DMS114 treated with DMSO at 0.1 percent for 48 hours (cell line): ENCODE measurements at regions not wholly inside any gene's neighbourhood (a gene's known extent, or its start where the extent isn't known, plus 50 kb on each side); places are given as distances from the start of the nearest gene placed in this dataset.

Source experiments
- DNase-seq: peaks from one replicate; lab custom pipeline; 2025; ENCODE audit not compliant: unreplicated experiment; lab: John Stamatoyannopoulos, UW

GRCh38 chr6:4563156-4563555 is 213.0 kb upstream of the CDYL start:
- DNase-seq: no peak

DNA sequence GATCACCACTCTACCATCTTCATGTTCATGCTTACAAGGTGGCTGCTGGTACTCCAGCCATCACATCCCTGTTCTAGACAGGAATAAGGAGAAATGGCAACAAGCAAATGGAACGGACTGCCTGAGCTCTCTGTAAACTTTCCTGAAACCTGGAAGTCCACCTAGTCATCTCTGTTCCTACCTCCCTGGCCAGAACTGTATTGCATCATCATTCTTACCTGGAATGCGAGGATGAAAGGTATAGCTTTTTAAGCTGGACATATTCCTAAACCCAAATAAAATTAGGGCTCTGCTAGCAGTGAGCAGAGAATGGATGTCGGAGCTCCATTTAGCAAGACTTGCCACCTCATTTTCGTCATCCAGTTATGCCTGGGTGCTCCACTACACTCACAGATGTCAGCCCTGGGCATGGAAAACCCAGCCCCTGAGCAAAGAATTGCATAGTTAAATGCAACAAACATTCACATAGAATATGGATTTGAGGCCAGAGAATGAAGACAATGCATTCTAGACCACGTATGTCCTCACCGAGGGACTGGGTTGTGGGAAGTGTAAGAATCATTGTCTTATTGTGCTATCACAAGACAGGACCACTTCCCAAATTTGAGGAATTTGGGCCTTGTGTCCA is 214.3 kb upstream of the CDYL start:
- no peak for DNase-seq

DNA sequence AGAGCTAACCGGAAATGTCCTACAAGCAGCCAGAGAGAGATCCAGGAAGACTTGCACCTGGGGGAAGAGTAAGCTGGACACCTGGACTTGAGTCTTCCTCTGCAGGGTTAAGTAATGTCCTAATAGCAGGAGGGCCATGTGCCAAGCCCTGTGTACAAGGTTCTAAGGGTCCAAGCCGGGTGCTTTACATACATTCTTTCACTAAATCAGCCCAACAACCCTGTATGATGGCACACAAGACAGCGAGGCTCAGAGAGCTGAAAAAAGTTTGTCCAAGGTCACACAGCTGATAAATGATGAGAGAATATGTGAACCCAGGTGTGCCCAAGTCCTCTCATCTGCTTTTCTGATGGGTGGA is 215.1 kb upstream of the CDYL start:
- no peak for DNase-seq

DNA sequence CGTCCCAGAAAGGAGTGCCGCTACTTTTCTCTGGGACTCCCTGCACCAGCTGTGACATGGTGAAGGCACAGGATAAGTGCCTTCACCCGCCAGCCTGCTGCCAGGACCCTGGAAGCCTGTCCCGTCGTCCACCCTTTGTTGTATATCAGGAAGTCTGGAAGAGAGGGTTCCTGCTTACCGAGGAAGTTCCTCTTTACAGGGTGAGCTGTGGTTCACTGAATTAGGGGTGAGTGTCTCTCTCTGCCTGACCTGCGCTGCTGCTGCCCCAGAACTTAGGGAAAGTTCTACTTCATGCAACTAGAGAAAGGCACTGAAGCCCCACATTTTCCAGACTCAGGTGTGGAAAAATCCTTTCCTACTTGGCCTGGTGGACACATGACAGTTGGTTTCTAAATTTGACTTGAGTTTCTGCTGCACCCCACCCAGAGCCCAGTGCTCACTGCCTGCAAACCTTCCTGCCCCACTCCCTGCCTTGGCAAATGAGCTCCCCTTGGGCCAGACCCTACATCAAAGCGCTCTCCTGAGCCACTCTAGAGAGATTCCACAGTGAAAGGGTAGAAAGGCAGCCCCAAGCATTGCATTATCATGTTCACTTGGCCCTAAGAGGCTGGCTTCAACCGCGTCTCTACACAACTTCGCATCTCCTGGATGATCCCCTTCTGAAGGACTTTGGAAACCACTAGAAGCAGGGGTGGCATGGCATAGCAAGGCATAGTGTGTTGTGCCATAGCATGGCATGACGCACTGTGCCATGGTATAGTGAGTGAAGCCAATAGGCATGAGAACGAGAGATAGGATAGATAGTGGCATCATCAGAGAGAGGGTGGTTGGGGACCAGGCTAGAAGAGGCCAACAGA is 215.8 kb upstream of the CDYL start:
- no peak for DNase-seq

GRCh38 chr6:4559281-4559875 is 216.8 kb upstream of the CDYL start:
- no peak for DNase-seq

DNA sequence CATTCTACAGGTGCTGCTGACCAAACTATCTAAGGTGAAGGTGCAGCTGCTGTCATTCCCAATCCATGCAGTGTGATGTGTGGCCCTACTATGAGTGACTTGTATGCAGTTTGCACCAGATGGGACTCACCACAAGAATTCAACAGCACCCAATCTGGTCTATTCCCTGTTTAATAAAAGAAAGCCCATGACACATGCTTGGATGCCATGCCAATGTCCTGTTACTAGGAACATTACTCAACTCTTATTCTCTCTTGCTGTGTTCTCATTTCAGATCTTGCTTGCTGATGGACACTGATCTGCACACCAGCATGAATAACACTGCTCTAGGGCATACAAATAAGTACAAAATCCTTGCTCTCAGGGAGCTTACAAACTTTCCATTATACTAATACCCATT is 221.6 kb upstream of the CDYL start:
- no peak for DNase-seq

GRCh38 chr6:4553387-4553786 is 222.8 kb upstream of the CDYL start:
- no peak for DNase-seq

DNA sequence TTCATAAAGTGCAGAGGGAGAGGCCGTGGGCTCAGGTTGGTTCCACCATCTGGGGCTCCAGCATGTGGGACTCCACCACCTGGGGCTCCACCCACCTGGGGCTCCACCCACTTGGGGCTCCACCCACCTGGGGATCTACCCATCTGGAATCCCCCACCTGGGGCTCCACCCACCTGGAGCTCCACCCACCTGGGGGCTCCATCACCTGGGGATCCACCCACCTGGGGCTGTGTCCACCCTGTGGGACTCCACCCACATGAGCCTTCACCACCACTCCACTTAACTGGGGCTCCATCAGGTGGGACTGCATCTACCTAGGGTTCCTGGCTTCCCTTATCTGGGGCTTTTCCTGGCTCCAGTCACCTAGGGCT is 226.0 kb upstream of the CDYL start:
- no peak for DNase-seq

- DNase-seq: no peak
These were observed 226.5 kb upstream of the CDYL start for GRCh38 chr6:4549556-4550226.

GRCh38 chr6:4545893-4546292 is 230.3 kb upstream of the CDYL start:
- DNase-seq: no peak

- no peak for DNase-seq
These were observed 232.6 kb upstream of the CDYL start for GRCh38 chr6:4543596-4543995.

GRCh38 chr6:4533576-4533975 is 242.6 kb upstream of the CDYL start:
- DNase-seq: no peak

DNA sequence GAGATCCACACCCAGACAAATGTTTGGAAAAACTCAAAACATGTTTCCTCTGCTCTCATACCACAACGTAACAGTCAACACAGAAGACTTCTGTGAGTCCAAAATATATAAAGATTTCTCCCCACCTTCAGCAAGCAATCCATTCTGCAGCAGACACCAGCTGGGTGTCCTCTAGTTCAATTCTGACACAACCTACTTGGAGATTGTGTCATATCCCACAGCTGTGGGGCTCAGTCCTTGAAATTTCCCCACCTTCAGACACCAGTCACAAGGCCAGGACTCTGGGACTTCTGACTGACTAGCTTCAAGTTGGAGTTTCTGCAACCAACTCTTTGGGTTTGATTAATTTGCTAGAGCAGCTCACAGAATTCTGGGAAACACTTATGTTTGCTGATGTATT is 244.8 kb upstream of the CDYL start:
- DNase-seq: no peak

DNA sequence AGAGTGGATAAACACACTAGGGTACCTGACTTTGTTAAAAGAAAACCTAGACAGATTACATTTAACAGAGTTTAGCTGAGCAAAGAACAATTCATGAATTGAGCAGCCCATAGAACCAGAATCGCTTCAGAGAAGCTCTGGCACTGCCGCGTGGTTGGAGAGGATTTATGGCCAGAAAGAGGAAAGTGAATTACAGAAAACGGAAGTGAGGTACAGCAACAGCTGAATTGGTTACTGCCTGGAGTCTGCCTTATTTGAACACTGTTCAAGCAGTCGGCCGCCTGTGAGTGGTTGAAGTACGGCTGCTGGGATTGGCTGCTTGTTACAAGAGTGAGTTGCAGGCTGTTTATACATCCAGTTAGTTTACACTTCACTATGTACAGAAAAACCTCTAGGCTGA is 253.8 kb upstream of the CDYL start:
- no peak for DNase-seq

- DNase-seq: no peak
These were observed 255.1 kb upstream of the CDYL start for GRCh38 chr6:4521070-4521469.

DNA sequence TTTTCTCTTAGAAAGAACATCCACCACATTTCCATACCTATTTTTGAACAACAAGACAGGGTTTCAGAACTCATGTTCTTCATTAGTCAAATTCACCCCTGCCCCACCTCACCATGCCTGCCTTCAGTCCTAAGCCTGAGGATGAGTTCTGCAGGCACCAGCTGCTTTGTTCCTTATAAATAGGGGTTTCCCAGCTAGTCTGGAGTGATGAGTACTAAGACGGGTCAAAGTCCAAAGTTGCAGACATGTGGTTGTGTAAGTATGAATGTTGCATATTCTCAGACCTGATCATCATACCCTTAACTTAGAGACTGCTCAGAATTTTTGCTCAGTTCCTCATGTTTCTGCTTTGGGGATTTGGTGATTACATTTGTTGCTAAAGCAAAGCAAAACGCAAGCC is 257.7 kb upstream of the CDYL start:
- DNase-seq: no peak

DNA sequence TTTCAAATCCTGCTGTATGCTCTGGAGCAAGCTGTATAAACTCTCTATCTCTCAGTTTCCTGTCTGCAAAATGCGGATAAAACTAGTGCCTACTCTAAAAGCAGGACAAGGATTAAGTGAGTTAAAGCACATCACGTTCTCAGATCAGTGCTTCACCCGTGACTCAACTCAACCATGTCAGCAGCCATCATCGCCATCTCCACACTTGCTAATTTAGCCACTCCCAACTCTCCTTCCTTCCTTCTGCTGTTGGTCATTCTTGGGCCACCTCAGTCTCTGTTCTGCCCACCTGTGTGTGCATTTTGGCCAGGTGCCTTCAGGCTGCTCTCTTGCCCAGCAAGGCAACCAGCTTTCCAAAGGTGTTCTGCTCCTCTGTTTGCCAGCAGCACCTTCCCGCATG is 260.0 kb upstream of the CDYL start:
- DNase-seq: no peak

GRCh38 chr6:4513561-4513960 is 262.6 kb upstream of the CDYL start:
- DNase-seq: no peak

DNA sequence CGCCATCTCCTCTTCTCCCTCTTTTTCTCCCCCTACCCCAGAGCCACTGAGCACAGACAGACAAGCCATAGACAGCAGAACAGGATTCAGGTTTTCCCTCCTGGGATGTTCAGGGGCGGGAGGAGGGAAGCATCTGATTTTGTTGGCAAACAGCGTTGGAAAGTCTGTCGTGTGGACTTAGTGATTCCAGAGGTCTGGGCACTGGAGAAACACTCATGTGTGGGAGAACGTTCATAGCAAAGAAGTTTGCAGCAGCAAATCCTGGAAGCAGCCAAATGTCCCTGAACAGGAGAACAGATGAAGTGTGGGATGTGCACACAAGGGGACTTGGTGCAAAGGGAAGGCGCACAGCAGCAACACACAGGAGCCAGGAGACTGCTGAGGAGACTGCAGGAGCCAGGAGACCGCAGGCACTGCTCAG is 264.1 kb upstream of the CDYL start:
- DNase-seq: no peak

DNA sequence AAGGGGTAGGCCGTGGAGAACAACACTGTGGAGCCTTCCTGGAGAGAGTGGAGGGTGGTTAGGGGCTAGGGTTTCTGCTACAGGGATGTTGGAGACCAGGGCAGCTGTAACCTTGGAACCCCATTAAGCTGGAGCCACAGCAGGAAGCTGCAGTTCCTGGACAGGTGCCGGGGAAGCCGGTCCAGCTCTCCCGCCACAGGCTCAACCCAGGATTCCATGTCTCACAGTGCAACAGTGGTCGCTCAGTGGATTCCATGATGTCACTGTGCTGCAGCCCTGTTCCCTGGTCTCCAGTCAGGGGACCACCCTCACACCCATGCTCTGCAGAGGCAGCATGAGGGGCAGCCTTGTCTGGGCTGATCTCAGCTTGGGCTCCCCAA is 264.6 kb upstream of the CDYL start:
- no peak for DNase-seq

GRCh38 chr6:4510906-4511640 is 265.1 kb upstream of the CDYL start:
- DNase-seq: no peak
